GM18517 (cell line): ENCODE measurements at regions not wholly inside any gene's neighbourhood (a gene's known extent, or its start where the extent isn't known, plus 50 kb on each side); places are given as distances from the start of the nearest gene placed in this dataset.

Experiments
- ATAC-seq: cut with Tn5 transposase; IDR thresholded peaks from one replicate; pipeline ENCODE4 v1.9.1; 2021; ENCODE audit warnings: mild to moderate bottlenecking, moderate library complexity; ENCODE audit not compliant: unreplicated experiment

DNA sequence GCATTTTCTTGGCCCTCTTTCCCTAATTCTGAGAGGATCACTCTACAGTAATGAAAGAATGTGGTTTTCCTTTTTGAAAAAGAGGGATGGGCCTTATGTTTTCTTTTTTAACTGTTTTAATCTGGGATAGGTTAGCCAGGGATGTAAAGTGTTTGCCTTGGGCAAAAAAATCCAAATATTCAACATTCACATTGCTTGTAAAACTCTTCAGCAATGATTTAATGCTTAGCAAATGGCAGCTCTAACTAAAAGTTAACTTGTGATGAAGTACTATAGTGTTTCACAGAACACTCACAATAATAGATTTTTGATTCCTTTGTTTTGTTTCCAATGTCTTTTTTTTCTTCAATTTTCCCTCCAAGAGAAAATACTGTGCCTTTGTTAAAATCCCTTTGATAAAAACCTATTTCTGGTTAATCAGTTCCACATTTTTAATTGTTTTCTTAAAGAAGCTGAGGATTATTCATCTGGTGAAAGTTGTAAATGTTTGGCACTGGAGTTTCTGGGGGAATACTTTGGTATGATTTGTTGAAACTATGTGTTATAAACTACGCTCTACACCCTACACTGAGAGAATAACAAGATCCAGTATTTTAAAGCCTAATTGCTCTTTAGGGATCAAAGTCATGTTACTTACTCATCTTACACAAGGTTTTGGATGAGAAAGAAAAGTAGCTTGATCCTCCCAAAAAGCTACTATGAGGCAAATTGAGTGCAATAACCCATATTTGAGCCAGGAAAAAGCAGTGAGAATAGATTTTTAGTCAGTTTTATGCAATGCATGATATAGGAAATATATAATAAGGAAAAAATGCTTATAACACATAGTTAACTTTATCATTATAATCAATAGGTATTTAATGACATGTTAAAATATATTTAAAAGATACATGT is 335.8 kb downstream of the EPHA7 start:
- no peak for ATAC-seq

DNA sequence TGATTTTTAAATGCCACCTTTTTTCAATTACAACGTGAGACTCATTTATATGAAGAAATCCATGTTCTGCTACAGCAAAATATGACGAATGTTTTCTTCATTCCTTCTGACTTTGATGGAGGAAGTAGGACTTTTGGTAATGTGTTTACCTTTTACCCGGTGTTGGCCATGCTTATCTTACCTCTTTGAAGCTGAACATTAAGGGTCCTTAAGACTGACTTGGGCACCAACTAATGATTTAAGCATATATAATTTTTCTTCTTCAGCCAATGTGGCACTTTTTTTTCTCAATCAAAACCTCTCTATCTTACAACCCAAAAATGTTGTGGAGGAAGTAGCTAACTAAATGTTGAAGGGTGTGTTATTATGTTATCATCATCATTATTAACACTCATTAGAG is 337.5 kb downstream of the EPHA7 start:
- ATAC-seq = no peak

DNA sequence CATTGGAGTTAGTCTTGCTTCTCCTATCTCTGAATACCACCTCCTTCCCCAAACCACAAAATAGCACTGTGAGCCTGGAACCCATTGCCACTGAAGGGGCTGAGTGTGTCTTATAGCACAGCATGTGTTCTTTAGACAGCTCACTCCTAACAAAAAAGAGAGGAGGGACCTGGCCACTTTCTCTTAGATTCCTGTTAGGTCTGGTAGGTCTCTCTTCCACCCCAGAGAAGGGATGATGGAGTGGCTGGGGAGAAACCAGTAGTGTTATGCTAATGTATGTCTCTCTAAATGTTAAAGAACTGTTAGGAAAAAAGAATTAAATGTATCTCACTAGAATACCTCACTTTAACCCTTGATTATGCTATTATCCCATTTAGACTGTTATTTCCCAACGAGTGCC is 340.3 kb downstream of the EPHA7 start:
- ATAC-seq = no peak

DNA sequence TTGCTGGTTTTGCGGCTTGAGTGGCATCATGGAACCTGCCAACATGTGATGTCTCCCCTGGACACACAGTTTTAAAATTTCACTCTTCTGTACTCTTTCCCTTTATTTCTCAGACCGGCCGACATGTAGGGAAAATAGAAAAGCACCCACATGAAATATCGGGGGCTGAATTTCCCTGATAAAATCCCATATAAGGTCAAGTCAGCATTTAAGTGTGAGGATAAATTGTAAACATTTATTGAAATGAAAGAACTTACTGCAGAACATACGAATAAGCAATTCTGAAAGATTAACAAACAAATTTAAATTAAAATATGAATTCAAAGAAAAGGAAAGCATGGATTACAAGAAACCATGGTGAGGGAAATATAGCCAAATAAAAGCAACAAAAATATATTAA is 345.5 kb downstream of the EPHA7 start:
- ATAC-seq = no peak

DNA sequence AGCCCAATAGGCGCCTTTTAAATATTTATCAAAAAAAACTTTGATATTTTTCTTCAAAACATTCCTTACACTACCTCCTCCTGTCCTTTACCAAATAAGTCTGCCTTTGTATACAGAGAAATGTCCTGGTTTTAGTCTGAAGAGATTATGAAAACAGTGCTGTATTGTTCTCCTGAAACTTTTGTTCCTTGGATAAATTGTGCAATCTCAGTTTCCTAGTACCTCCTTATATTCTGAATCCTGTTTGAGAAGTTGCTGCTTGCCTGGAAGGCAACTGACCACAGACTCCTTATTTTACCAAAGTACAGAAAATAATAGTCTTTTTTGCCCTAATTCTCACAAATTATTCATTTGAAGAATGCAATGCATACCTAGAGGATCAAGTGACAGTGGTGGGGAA is 349.5 kb downstream of the EPHA7 start:
- no peak for ATAC-seq

DNA sequence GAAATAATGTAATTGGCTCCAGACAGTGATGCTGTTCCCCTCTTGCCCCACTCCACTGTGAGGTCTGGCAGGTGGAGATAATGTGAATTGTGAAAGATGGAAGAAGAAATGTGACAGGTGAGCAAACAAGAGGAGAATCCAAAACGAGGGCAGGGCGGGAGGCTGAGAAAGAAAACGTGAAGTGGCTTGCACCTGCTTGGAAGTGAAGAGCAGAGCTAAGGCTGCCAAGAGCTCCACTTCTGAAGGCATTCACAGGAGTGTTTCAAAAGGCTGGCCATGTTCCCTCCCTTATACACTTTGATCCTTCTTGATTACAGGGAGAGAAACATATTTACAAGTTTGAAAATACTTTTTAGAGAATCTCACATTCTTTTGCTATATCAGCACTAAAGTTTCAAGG is 359.4 kb downstream of the EPHA7 start:
- no peak for ATAC-seq

DNA sequence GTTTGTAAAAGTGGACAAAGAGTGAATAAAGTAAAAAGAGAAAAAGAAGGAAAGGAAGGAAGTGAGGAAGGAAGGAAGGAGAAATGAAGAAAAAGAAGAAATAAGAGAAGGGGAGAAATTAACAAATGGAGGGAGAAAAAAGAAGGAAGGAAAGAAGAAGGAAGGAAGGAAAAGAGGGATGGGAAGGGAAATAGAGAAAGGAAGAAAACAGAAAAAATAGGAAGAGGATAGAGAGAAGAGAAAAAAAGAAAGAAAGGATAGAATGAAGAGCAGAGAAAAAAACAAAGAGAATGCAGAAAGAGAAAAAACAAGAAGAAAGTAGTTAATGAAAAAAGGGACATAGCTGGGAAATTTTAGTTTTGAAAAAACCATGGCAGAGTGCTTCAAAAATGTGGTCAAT is 361.8 kb downstream of the EPHA7 start:
- ATAC-seq = no peak

DNA sequence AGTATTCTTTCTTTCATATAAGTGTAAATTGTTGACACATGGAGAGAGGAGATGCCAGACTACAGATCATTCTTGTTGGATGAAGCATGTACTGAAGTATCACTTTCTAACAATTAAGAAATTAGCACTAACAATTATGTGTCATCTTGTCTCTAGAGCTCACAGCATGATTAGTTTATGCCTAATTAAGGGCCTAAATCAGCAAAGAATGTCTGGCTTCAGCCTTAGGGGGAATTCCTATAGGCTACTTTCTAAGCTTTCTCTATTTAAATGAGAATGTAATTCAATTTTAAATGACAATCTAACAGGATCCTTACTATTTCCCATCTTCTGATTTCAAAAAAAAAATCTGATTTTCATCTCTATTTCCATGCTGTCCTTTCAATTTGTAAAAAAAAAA is 371.0 kb downstream of the EPHA7 start:
- ATAC-seq = no peak

DNA sequence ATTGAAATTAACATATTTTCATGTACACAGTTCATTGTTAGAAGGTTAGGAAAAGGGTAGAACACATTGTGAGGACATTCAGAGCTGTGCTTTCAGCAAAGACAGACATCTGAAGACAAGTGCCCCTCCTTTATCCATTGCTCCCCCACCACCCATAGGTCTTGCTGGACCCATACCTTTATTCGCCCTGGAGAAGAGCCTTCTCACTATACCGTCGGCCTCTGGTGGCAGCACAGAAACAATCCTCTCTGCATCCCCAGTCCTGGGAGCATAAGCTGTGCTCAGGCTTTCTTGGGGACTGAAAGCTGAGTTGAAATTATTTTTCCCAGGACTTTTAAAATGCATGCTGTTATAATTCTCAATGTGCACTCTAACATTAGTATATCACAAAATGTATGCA is 372.3 kb downstream of the EPHA7 start:
- no peak for ATAC-seq

DNA sequence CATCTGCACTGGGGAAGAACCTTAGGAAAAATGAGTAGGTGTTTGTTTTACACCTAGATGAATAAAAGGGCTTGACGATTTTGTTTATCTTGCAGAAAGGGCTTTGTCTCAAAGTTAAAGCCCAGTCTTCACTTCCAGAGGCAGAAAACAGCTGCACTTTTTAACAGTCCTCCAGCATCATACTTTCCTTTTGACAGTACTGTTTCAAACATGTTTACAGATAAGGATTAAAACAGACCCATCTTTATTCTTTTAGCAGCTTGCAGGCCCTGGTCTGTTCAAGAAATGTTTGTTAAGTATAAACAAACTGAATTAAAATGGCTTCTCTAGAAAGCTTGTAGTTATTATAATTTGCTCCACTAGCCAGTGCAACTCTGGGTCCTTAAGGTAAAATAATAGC is 374.2 kb downstream of the EPHA7 start:
- ATAC-seq = no peak

DNA sequence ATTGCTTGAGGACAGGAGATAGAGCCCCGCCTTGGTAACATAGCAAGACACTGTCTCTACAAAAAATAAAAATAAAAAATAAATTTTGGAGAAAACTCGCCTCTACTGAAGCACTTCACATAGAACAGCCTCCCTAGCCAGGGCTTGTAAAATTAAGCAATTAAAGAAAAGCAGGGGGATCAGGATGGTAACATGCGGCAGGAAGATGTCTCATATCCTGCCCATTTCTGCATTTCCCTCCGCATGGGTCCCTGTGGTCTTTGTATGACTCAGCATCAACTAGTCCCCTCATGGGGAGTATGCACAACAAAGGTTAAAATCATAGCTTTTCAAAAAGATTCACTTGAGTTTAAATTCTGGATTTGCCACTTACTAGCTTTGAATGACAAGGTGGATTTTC is 379.0 kb downstream of the EPHA7 start:
- ATAC-seq = no peak

DNA sequence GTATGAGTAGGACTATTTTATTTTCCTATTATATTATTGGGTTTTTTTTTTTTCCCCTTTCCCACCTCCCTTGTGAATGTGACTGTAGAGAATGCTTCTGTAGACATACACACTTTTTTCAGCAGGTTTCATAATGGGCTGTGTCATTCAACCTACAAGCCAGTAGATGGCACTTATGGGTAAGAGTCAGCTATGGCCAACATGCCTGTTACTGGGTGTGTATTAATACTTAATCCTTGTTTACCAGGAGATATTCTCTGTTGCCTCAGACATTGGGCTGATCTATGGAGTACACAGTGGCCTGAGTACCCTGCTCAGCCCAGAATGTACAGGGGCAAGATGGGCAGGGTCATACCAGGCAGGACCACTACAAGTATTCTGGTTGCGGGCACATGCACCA is 382.5 kb downstream of the EPHA7 start:
- no peak for ATAC-seq

DNA sequence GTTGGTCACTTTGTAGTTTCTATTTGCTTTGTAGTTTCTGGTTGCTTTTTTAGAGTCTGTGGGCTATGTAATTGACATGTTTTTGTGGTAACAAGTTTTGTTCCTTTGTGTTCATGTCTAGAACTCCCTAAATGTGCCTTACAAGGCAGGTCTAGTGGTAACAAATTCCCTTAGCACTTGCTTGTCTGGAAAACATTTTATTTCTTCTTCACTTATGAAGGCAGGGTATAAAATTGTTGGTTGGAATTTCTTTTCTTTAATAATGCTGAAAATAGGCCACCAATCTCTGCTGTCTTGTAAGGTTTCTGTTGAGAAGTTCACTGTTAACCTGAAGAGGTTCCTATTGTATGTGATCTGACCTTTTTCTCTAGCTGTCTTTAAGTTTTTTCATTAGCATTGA is 383.6 kb downstream of the EPHA7 start:
- ATAC-seq = no peak

DNA sequence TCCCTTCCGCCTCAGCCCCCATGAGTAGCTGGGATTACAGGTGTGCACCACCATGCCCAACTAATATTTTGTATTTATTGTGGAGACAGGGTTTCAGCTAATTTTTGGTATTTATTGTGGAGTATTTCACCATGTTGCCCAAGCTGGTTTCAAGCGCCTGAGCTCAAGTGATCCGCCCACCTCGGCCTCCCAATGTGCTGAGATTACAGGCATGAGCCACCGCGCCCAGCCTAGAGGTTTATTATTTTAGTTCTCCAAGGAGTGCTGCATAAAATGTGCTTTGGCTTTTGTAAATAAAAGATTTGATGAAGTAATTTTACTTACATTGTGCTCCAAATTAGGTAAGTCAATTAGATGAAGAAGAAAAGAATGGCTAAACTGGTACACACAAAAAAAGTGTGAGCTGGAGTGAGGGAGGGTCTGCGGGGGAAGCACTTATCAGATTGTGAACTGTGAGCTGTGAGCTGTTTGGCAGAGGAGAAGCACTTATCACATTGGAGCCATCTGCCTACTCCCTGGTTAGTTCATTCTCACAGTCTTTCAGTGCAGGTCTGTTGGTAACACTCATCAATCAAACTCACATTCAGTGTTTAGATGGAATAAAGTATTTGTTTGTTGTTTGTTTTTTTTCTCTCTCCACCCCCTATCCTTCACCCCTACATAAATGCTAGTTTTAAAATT is 398.0 kb downstream of the EPHA7 start:
- ATAC-seq = no peak

DNA sequence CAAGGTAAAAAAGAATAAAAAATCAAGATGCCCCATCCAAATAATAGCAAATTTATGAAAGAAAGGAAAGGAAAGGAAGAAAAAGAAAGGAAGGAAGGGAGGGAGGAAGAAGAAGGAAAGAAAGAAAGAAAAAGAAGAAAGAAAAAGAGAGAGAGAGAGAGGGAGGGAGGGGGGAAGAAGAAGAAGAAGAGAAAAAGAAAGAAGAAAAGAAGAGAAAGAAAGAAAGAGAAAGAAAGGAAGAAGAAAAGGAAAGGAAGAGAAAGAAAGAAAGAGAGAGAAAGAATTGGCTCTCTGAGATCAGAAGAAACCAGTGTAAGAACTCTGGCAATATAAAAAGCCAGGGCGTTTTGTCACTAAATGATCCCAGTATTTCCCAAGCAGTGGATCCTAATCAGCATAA is 401.7 kb downstream of the EPHA7 start:
- ATAC-seq = no peak

DNA sequence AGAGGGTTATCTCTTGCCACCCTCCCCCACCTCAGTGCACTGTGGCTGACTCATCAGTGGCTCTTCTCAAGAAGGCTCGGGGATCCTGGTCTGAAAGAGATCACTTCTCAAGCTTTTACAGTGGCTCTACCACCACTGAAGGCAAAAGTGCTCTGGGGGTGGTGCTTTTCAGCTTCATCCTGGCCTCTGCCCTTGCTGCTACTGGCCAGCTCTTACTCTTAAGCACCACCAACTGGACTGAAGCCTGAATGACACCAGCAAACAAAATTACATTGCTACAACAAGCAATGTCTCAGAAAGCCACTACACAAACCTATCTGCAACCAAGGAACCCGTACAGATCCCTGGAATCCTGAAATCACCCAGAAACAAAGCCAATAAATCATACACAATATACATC is 402.1 kb downstream of the EPHA7 start:
- ATAC-seq = no peak

DNA sequence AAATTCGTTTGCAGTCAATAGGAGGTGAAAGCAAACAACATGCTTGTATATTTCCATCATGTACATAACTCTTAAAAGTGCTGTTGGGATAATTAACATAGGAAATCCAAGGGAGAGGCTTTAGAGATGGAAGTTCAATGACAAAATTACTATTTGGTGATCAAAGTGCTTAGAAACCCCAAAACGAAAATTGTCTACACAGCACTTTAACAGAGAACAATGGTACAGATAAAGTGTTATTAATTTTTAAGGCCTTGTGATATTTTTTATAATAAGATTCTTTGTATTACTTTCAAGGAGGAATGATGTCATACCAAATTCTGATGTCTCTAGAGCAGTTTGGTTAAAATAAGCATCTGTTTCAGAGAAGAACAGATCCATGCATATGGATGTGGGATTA is 406.3 kb downstream of the EPHA7 start:
- ATAC-seq = no peak

DNA sequence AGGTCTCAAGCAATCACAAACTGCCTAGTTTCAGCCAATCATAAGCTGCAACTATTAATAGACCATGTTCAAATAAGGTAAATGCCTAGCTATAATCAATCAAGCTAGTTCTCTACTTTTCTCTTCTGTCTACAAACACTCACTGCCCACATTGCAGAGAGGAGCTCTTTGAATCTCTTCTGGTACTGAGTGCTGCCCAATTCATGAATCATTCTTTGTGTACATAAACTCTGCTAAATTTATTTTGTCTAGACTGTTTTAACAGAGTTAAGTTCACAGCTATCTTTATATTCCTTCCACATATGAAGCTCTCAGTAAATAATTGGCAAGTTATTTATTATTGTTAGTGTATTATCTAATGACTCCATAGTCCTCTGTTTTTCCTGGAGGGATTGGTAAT is 411.0 kb downstream of the EPHA7 start:
- no peak for ATAC-seq

DNA sequence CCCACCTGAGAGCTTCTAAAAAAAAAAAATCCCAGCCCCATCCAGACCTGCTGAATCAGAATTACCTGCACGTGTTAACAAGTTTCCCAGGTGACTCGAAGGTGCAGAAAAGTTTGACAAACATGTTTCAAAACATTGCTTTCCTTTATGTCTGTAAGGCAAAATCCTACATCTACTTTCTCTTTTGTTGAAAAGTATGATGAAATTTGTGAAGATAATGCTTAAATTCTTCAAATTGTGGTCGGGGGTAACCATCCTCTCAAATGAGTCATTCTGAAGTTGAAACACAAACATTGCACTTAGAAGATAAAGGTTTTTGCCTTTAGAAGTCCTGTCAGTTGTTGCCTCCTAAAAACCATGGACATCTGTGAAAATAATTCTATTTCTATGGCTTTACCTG is 429.7 kb downstream of the EPHA7 start:
- no peak for ATAC-seq

DNA sequence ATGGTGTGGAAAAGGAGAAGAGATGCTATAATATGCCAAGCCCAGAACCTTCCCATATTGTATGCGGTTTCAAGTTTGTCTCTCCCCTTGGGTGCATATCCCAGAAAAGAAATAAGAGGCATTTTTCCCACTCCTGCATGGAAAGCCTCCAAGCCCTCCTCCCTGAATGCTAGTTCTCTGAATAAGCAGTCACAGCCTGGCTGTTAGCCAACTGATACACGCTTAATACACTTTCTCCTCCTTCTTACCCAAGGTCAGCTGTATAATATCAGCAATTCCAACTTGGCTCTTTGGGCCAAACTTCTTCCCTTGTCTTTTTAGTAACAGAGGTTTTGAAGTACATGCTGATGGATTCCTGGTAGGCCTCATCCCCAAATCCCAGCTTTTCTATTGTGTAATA is 440.1 kb downstream of the EPHA7 start:
- no peak for ATAC-seq

DNA sequence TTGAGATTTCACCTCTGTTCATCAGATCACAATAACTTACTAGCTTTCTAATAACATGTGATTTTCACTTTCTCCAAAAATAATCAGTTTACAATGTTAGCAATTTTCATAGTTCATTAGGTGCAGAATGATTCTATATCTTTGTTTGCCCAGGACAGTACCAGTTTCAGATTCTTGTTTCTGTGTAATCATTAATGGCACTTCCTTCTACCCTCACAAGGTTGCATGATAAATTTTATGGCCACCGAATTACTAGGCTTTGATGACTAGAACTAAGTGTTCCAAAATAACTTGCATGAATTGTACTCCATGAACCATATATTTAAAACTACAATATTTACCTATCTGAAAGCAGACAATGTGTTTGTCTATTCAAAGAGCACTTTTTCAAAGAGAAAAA is 442.3 kb downstream of the EPHA7 start:
- ATAC-seq = no peak

DNA sequence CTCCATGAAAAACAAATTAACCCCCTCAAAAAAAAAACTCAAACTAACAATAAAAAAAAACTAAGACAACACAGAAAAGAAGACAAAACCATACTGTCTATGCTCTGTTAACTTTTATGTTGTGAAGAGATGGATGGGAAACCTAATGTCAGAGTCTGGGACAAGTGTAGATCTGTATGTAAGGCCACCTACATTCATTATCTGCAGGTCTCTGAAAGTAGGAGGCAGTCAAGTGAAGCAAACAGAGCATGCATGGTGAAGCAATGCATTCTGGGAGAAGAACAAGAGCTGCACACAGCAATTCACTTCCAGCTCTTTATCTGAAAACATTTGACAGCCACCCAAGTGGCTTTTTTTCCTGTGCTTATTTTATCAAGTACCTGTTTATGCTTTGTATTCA is 452.0 kb downstream of the EPHA7 start:
- ATAC-seq = no peak

DNA sequence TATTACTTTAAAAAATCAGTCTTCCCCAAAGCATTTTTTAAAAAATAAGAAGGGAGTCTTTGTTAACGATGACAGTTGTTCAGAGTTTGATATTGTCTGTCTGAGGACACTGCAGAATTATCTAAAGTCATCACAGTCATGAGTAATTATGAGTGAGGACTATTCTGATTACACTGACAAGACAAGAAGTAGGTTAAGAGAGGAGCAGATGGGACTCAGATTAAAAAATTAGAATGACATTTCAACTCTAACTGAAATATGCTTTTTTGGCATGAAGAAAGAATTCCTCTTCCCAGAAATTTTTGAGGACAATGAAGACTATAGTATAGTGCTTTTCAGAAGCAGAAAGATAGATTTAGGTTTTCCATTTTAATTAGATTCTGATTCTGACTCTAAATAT is 456.5 kb downstream of the EPHA7 start:
- ATAC-seq = no peak
